IMR-90 (cell line): ENCODE measurements at regions not wholly inside any gene's neighbourhood (a gene's known extent, or its start where the extent isn't known, plus 50 kb on each side); places are given as distances from the start of the nearest gene placed in this dataset.

Experiments used
- ATAC-seq: fragments of 200-7000 bp; cut with Tn5 transposase; 2 replicates; pipeline ENCODE4 v1.9.1; 2020; ENCODE audit warnings: low read depth, mild to moderate bottlenecking, moderate library complexity
- BruUV-seq: library from RNA; stranded (reverse); fragments of 400-500 nt; replicated peaks from 2 replicates; lab custom pipeline; 2021; lab: Mats Ljungman, UMichigan
- CTCF ChIA-PET: fragments of 300-600 bp; formaldehyde crosslinking; extraction: SDS; loops from one replicate; lab custom pipeline; 2021; ENCODE audit warnings: antibody characterized with exemption; lab: Yijun Ruan, JAX
- POLR2A ChIA-PET: fragments of 300-600 bp; sonication (Branson Sonifier 250); formaldehyde crosslinking; loops from one replicate; lab custom pipeline; 2022; ENCODE audit warnings: antibody characterized with exemption; ENCODE audit not compliant: unreplicated experiment; lab: Charles Lee
- DNase-seq: peaks from one replicate; pipeline ENCODE4 v3.0.0; 2013
- H2AFZ ChIP-seq: replicated peaks from 2 replicates; pipeline ENCODE3; 2013; ENCODE audit warnings: low read length, mild to moderate bottlenecking; ENCODE audit not compliant: poor library complexity
- H2AK5ac ChIP-seq: 2 replicates; pipeline ENCODE4 v1.6.1; 2013; ENCODE audit warnings: low read depth, low read length, inconsistent platforms
- H2AK9ac ChIP-seq: replicated peaks from 2 replicates; pipeline ENCODE3; 2013; ENCODE audit warnings: mild to moderate bottlenecking, low read depth, low read length, moderate library complexity; ENCODE audit not compliant: poor library complexity
- H2BK120ac ChIP-seq: 2 replicates; pipeline ENCODE4 v1.6.1; 2013; ENCODE audit warnings: low read depth, low read length, inconsistent platforms
- H2BK15ac ChIP-seq: 3 replicates; pipeline ENCODE4 v1.6.1; 2013; ENCODE audit warnings: low read depth, low read length, inconsistent platforms
- H2BK20ac ChIP-seq: 2 replicates; pipeline ENCODE4 v1.6.1; 2013; ENCODE audit warnings: low read depth, mild to moderate bottlenecking, inconsistent platforms, low read length, moderate library complexity
- H2BK5ac ChIP-seq: 2 replicates; pipeline ENCODE4 v1.6.1; 2013; ENCODE audit warnings: mild to moderate bottlenecking, low read depth, low read length, inconsistent platforms; ENCODE audit not compliant: poor library complexity, severe bottlenecking
- H3K14ac ChIP-seq: replicated peaks from 2 replicates; pipeline ENCODE4 v1.6.1; 2013; ENCODE audit warnings: low read depth, low read length, inconsistent platforms
- H3K18ac ChIP-seq: 2 replicates; pipeline ENCODE4 v1.6.1; 2013; ENCODE audit warnings: low read depth, low read length, control low read depth
- H3K23ac ChIP-seq: 2 replicates; pipeline ENCODE4 v1.6.1; 2013; ENCODE audit warnings: low read depth, low read length, inconsistent platforms
- H3K27ac ChIP-seq: 2 replicates; pipeline ENCODE4 v1.5.1; 2013; ENCODE audit warnings: mild to moderate bottlenecking, control low read depth, low read length; ENCODE audit not compliant: insufficient read depth
- H3K27me3 ChIP-seq: 2 replicates; pipeline ENCODE4 v1.6.1; 2013; ENCODE audit warnings: low read length; ENCODE audit not compliant: control insufficient read depth, insufficient read depth
- H3K36me3 ChIP-seq: 2 replicates; pipeline ENCODE4 v1.6.1; 2013; ENCODE audit warnings: low read length, mixed read lengths; ENCODE audit not compliant: control insufficient read depth, insufficient read depth
- H3K4ac ChIP-seq: 2 replicates; pipeline ENCODE4 v1.6.1; 2013; ENCODE audit warnings: low read depth, low read length, inconsistent platforms
- H3K4me1 ChIP-seq: 2 replicates; pipeline ENCODE4 v1.6.1; 2013; ENCODE audit warnings: low read length, mixed read lengths; ENCODE audit not compliant: control insufficient read depth, insufficient read depth
- H3K4me2 ChIP-seq: 2 replicates; pipeline ENCODE4 v1.6.1; 2013; ENCODE audit warnings: low read depth, mild to moderate bottlenecking, control low read depth, low read length, moderate library complexity
- H3K4me3 ChIP-seq: 2 replicates; pipeline ENCODE4 v1.5.1; 2013; ENCODE audit warnings: low read depth, mild to moderate bottlenecking, control low read depth, low read length, moderate library complexity; ENCODE audit not compliant: insufficient read depth
- H3K56ac ChIP-seq: 2 replicates; pipeline ENCODE4 v1.6.1; 2013; ENCODE audit warnings: low read length, inconsistent platforms; ENCODE audit not compliant: insufficient read depth; ENCODE audit errors: extremely low read depth
- H3K79me1 ChIP-seq, 2 experiments: 2 replicates each; pipeline ENCODE4 v1.6.1; 2013; ENCODE audit warnings: low read length in 2 of 2, inconsistent platforms in 1 of 2, low read depth in 1 of 2
- H3K9ac ChIP-seq: 2 replicates; pipeline ENCODE4 v1.6.1; 2013; ENCODE audit warnings: low read depth, low read length, control low read depth
- H3K9me1 ChIP-seq: 2 replicates; pipeline ENCODE4 v1.6.1; 2013; ENCODE audit warnings: low read length, inconsistent platforms; ENCODE audit not compliant: insufficient read depth
- H3K9me3 ChIP-seq: 2 replicates; pipeline ENCODE4 v1.6.1; 2013; ENCODE audit warnings: low read length; ENCODE audit not compliant: control insufficient read depth, insufficient read depth
- H4K20me1 ChIP-seq: 2 replicates; pipeline ENCODE4 v1.6.1; 2013; ENCODE audit warnings: low read length, inconsistent platforms; ENCODE audit not compliant: insufficient read depth
- H4K5ac ChIP-seq: 2 replicates; pipeline ENCODE4 v1.6.1; 2013; ENCODE audit warnings: mild to moderate bottlenecking, low read depth, low read length, control low read depth
- H4K8ac ChIP-seq, 2 experiments: 2 replicates each; pipeline ENCODE4 v1.6.1; 2013; ENCODE audit warnings: low read depth in 2 of 2, low read length in 2 of 2, control low read depth in 1 of 2, inconsistent platforms in 1 of 2
- H4K91ac ChIP-seq: 2 replicates; pipeline ENCODE4 v1.6.1; 2013; ENCODE audit warnings: low read depth, low read length, inconsistent platforms; ENCODE audit not compliant: insufficient read depth
- BHLHE40 ChIP-seq: fragments of 150-350 bp; IDR thresholded peaks from 2 replicates; pipeline ENCODE4 v1.6.1; 2016; ENCODE audit warnings: mild to moderate bottlenecking, low read depth, low read length
- MAZ ChIP-seq: IDR thresholded peaks from 2 replicates; pipeline ENCODE4 v1.6.1; 2012; ENCODE audit warnings: low read depth, mild to moderate bottlenecking, low read length, improper control_type of control experiment, moderate library complexity, borderline replicate concordance
- MXI1 ChIP-seq: IDR thresholded peaks from 2 replicates; pipeline ENCODE4 v1.6.1; 2012; ENCODE audit warnings: low read depth, mild to moderate bottlenecking, low read length, moderate library complexity, borderline replicate concordance
- NFE2L2 ChIP-seq: fragments of 150-350 bp; IDR thresholded peaks from 2 replicates; pipeline ENCODE4 v1.6.1; 2016; ENCODE audit warnings: low read depth, mild to moderate bottlenecking, low read length
- RCOR1 ChIP-seq: IDR thresholded peaks from 2 replicates; pipeline ENCODE4 v1.6.1; 2012; ENCODE audit warnings: mild to moderate bottlenecking, low read length, improper control_type of control experiment; ENCODE audit not compliant: insufficient replicate concordance
- SMC3 ChIP-seq: fragments of 150-350 bp; IDR thresholded peaks from 2 replicates; pipeline ENCODE4 v1.6.1; 2016; ENCODE audit warnings: low read depth, mild to moderate bottlenecking, antibody characterized with exemption, low read length, moderate library complexity
- WGBS, 2 experiments: methylation state at CpG; one replicate each; pipeline versions ENCODE4 v1.1.5 to v1.1.7; 2013; ENCODE audit warnings: missing lambda C conversion rate in 2 of 2; ENCODE audit not compliant: insufficient read length in 1 of 2; ENCODE audit errors: extremely low coverage in 2 of 2; 5-methylcytosine and 5-hydroxymethylcytosine counted together
- dilution Hi-C: fragments of 300-500 bp; cut with HindIII; formaldehyde crosslinking; loops from one replicate; pipeline ENCODE4 v1.14.3; 2018; ENCODE audit warnings: low sequenced_read_pairs; ENCODE audit not compliant: unreplicated experiment
- in situ Hi-C: fragments of 300-500 bp; cut with MboI; formaldehyde crosslinking; loops from 3 replicates; pipeline ENCODE4 v1.14.3; 2019; ENCODE audit warnings: low sequenced_read_pairs, inconsistent platforms, mixed read lengths
- intact Hi-C: fragments of 100-400 bp; cut with micrococcal nuclease; formaldehyde crosslinking; loops from 2 replicates; pipeline ENCODE4 v1.10.0; 2022
- TF ChIP-seq, protein P1 (sequence below): fragments of 150-350 bp; IDR thresholded peaks from 2 replicates; pipeline ENCODE4 v1.6.1; 2017; ENCODE audit warnings: mild to moderate bottlenecking, antibody characterized with exemption, low read length, low read depth
- TF ChIP-seq, protein P2 (sequence below): conservative IDR thresholded peaks from 2 replicates; pipeline ENCODE4 v1.5.1; 2012; ENCODE audit warnings: mild to moderate bottlenecking, low read depth, low read length, improper control_type of control experiment

DNA sequence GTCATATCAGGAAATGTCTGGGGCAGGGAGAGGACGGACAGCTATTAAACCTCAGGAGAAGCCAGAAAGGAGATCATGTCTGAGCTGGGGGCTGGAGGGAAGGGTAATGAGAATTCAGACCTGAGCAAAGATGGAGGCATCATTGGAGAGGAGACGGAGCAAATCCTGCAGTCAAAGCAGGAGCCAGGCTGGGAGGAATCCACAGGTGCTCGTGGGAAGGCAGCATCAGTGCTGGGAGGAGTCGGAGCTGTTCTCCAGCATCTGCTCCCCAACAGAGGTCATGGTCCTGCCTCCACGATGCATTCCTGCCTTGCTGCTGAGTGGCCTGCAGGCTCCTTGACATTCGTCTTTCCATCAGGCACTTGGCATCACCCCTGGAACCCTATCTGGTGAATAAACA lies 148.3 kb upstream of the RAB4A start:
- Histone ChIP-seq H4K91ac (no peak overlapping the region), H2BK5ac (no peak overlapping the region), H3K36me3 (no peaks in the 10 kb centered on the region), H3K9ac (no peak overlapping the region), H3K27ac (no peak overlapping the region), H3K79me1 (no peaks in the 10 kb centered on the region), H3K56ac (no peak overlapping the region), H3K9me3 (peaks cover 4% of the 10 kb centered on the region; the same call in 1 of the 2 replicates), H4K5ac (no peak overlapping the region), H2BK15ac (no peak overlapping the region), H4K8ac (no peak overlapping the region), H4K20me1 (no peaks in the 10 kb centered on the region), H3K9me1 (no peaks in the 10 kb centered on the region), H2BK120ac (no peak overlapping the region), H3K4me2 (no peak overlapping the region), H3K14ac (no peak overlapping the region), H2AFZ (no peak overlapping the region), H2AK9ac (no peak overlapping the region), H3K18ac (no peak overlapping the region), H3K27me3 (peaks cover 28% of the 10 kb centered on the region), H2AK5ac (no peak overlapping the region), H3K4ac (no peak overlapping the region), H2BK20ac (no peak overlapping the region), H3K4me3 (no peak overlapping the region), H3K23ac (no peak overlapping the region), H3K4me1 (peaks cover 4% of the 10 kb centered on the region; the same call in 1 of the 2 replicates)
- ChIA-PET POLR2A (no interaction called here), CTCF (no interaction called here)
- ATAC-seq: no peak
- BruUV-seq: no TSS peak
- WGBS, 2 experiments: 71% methylated on average over 2 of the region's 6 CpGs; no CpG with 5 or more reads in 1 of the 2 experiments
- dilution Hi-C loops (no loop called here), in situ Hi-C loops (no loop called here), intact Hi-C loops (no loop called here)
- no peak for DNase-seq
- TF ChIP-seq SMC3: no peak
- no peak for TF ChIP-seq RCOR1
- no peak for TF ChIP-seq NFE2L2
- no peak for TF ChIP-seq BHLHE40
- no peak for TF ChIP-seq MAZ
- TF ChIP-seq, protein P1, sequence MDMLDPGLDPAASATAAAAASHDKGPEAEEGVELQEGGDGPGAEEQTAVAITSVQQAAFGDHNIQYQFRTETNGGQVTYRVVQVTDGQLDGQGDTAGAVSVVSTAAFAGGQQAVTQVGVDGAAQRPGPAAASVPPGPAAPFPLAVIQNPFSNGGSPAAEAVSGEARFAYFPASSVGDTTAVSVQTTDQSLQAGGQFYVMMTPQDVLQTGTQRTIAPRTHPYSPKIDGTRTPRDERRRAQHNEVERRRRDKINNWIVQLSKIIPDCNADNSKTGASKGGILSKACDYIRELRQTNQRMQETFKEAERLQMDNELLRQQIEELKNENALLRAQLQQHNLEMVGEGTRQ: no peak
- TF ChIP-seq, protein P2, sequence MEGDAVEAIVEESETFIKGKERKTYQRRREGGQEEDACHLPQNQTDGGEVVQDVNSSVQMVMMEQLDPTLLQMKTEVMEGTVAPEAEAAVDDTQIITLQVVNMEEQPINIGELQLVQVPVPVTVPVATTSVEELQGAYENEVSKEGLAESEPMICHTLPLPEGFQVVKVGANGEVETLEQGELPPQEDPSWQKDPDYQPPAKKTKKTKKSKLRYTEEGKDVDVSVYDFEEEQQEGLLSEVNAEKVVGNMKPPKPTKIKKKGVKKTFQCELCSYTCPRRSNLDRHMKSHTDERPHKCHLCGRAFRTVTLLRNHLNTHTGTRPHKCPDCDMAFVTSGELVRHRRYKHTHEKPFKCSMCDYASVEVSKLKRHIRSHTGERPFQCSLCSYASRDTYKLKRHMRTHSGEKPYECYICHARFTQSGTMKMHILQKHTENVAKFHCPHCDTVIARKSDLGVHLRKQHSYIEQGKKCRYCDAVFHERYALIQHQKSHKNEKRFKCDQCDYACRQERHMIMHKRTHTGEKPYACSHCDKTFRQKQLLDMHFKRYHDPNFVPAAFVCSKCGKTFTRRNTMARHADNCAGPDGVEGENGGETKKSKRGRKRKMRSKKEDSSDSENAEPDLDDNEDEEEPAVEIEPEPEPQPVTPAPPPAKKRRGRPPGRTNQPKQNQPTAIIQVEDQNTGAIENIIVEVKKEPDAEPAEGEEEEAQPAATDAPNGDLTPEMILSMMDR: no peak
- no peak for TF ChIP-seq MXI1
